Liver (tissue), 8 donors: ENCODE measurements at regions not wholly inside any gene's neighbourhood (a gene's known extent, or its start where the extent isn't known, plus 50 kb on each side); places are given as distances from the start of the nearest gene placed in this dataset.

Experiments
- DNase-seq: peaks from one replicate; pipeline ENCODE4 v3.0.0-alpha.2; 2017; ENCODE audit warnings: low spot score
- H3K27ac ChIP-seq, 2 donors: one replicate each; pipeline ENCODE4 v1.7.0; 2013; ENCODE audit warnings: inconsistent platforms in 2 of 2, low read length in 2 of 2, control low read depth in 1 of 2, low read depth in 1 of 2, mild to moderate bottlenecking in 1 of 2
- H3K27me3 ChIP-seq, 4 donors: one replicate each; pipeline versions ENCODE4 v1.6.1 to v1.7.0; 2013; ENCODE audit warnings: low read length in 3 of 4, inconsistent platforms in 1 of 4, mild to moderate bottlenecking in 1 of 4, moderate library complexity in 1 of 4; ENCODE audit not compliant: control insufficient read depth in 4 of 4, insufficient read depth in 4 of 4
- H3K36me3 ChIP-seq, 4 donors: one replicate each; pipeline versions ENCODE4 v1.6.1 to v1.7.0; 2013; ENCODE audit warnings: low read length in 3 of 4, mild to moderate bottlenecking in 3 of 4, low read depth in 1 of 4, moderate library complexity in 1 of 4; ENCODE audit not compliant: control insufficient read depth in 4 of 4, insufficient read depth in 3 of 4
- H3K4me1 ChIP-seq, 4 donors: one replicate each; pipeline versions ENCODE4 v1.6.1 to v1.7.0; 2013; ENCODE audit warnings: low read length in 3 of 4, mild to moderate bottlenecking in 3 of 4, moderate library complexity in 1 of 4; ENCODE audit not compliant: control insufficient read depth in 4 of 4, insufficient read depth in 4 of 4
- H3K4me3 ChIP-seq, 3 donors: one replicate each; pipeline versions ENCODE4 v1.6.1 to v1.7.0; 2013; ENCODE audit warnings: low read length in 3 of 3, control low read depth in 1 of 3, low read depth in 1 of 3, mild to moderate bottlenecking in 1 of 3
- H3K9ac ChIP-seq, 2 donors: one replicate each; pipeline ENCODE4 v1.7.0; 2013; ENCODE audit warnings: low read length in 2 of 2, mild to moderate bottlenecking in 2 of 2, moderate library complexity in 2 of 2, control low read depth in 1 of 2, low read depth in 1 of 2
- H3K9me3 ChIP-seq, 4 donors: one replicate each; pipeline versions ENCODE4 v1.6.1 to v1.7.0; 2013; ENCODE audit warnings: low read length in 3 of 4; ENCODE audit not compliant: control insufficient read depth in 4 of 4
- ATF3 ChIP-seq: IDR thresholded peaks from 2 replicates; pipeline ENCODE4 v1.6.1; 2016; ENCODE audit warnings: antibody characterized with exemption
- CTCF ChIP-seq: fragments of 150-350 bp; IDR thresholded peaks from 2 replicates; pipeline ENCODE4 v1.5.1; 2017; ENCODE audit warnings: improper control_type of control experiment, low read depth, low read length; ENCODE audit not compliant: missing input control
- FOXA1 ChIP-seq: IDR thresholded peaks from 2 replicates; pipeline ENCODE4 v1.6.1; 2016; ENCODE audit warnings: antibody characterized with exemption
- GABPA ChIP-seq, 2 donors: IDR thresholded peaks in 1 of 2; conservative IDR thresholded peaks in 1 of 2; 2 replicates each; pipeline ENCODE4 v1.6.1; 2016; ENCODE audit warnings: antibody characterized with exemption in 2 of 2, mild to moderate bottlenecking in 1 of 2, moderate library complexity in 1 of 2
- HNF4A ChIP-seq, 2 donors: conservative IDR thresholded peaks; 2 replicates each; pipeline ENCODE4 v1.6.1; 2016; ENCODE audit warnings: antibody characterized with exemption in 2 of 2, mild to moderate bottlenecking in 2 of 2
- HNF4G ChIP-seq: IDR thresholded peaks from 2 replicates; pipeline ENCODE4 v1.6.1; 2016; ENCODE audit warnings: antibody characterized with exemption
- JUND ChIP-seq, 2 donors: IDR thresholded peaks; 2 replicates each; pipeline ENCODE4 v1.6.1; 2016; ENCODE audit warnings: antibody characterized with exemption in 2 of 2
- MAX ChIP-seq: IDR thresholded peaks from 2 replicates; pipeline ENCODE4 v1.6.1; 2016; ENCODE audit warnings: antibody characterized with exemption
- RAD21 ChIP-seq, 2 donors: IDR thresholded peaks; 2 replicates each; pipeline ENCODE4 v1.6.1; 2016; ENCODE audit warnings: antibody characterized with exemption in 2 of 2, mild to moderate bottlenecking in 2 of 2
- REST ChIP-seq: IDR thresholded peaks from 2 replicates; pipeline ENCODE4 v1.6.1; 2016; ENCODE audit warnings: antibody characterized with exemption, mild to moderate bottlenecking
- RXRA ChIP-seq, 2 donors: IDR thresholded peaks; 2 replicates each; pipeline ENCODE4 v1.6.1; 2017 to 2018; ENCODE audit warnings: antibody characterized with exemption in 2 of 2, mild to moderate bottlenecking in 1 of 2
- SP1 ChIP-seq: IDR thresholded peaks from 2 replicates; pipeline ENCODE4 v1.6.1; 2018; ENCODE audit warnings: antibody characterized with exemption, mild to moderate bottlenecking
- TAF1 ChIP-seq: conservative IDR thresholded peaks from 2 replicates; pipeline ENCODE4 v1.6.1; 2016; ENCODE audit warnings: antibody characterized with exemption, mild to moderate bottlenecking
- YY1 ChIP-seq: IDR thresholded peaks from 2 replicates; pipeline ENCODE4 v1.6.1; 2016; ENCODE audit warnings: antibody characterized with exemption, mild to moderate bottlenecking
- WGBS: extraction: QIAGEN DNeasy Blood & Tissue Kit; methylation state at CpG from one replicate; pipeline ENCODE4 v1.1.7; 2013; 5-methylcytosine and 5-hydroxymethylcytosine counted together
- donor health status: healthy.
- donor health status: healthy.
- donor health status: healthy.
- donor health status: healthy.
- donor health status: healthy.

- no peak for TF ChIP-seq JUND (IDR thresholded peaks at IDR 0.05)
- TF ChIP-seq CTCF = no peak
- TF ChIP-seq TAF1 = no peak
- Histone ChIP-seq H3K27me3 (no peaks in the 10 kb centered on the region), H3K4me3 (no peak overlapping the region), H3K9ac (no peak overlapping the region), H3K36me3 (no peaks in the 10 kb centered on the region), H3K9me3 (no peaks in the 10 kb centered on the region), H3K4me1 (peaks cover 0 to 3% (median 1%) of the 10 kb centered on the region in 4 donors), H3K27ac (no peak overlapping the region)
- 83% methylated on average over 1 of the region's 1 CpG for WGBS
- no peak for DNase-seq
Observed at GRCh38 chr5:108641596-108641995, 106.1 kb upstream of the FER start.

- WGBS = 82% methylated on average over 3 of the region's 3 CpGs
- no peak for DNase-seq
- Histone ChIP-seq H3K4me1 (peaks cover 0 to 3% (median 1%) of the 10 kb centered on the region in 4 donors), H3K9me3 (no peaks in the 10 kb centered on the region), H3K36me3 (no peaks in the 10 kb centered on the region), H3K27me3 (no peaks in the 10 kb centered on the region), H3K4me3 (no peak overlapping the region), H3K27ac (no peak overlapping the region), H3K9ac (no peak overlapping the region)
- TF ChIP-seq GABPA (IDR thresholded peaks at IDR 0.05 in 1 of 2, conservative IDR thresholded peaks at IDR 0.05 in 1 of 2) (no peak), HNF4G (no peak), HNF4A (conservative IDR thresholded peaks at IDR 0.05) (no peak), REST (no peak), CTCF (no peak), FOXA1 (no peak), RXRA (IDR thresholded peaks at IDR 0.05) (no peak), YY1 (no peak), ATF3 (no peak), SP1 (no peak), RAD21 (IDR thresholded peaks at IDR 0.05) (no peak), MAX (no peak)
Observed at GRCh38 chr5:108639366-108639765, 108.3 kb upstream of the FER start.
